Fibroblast of skin of scalp (primary cell): ENCODE measurements at regions not wholly inside any gene's neighbourhood (a gene's known extent, or its start where the extent isn't known, plus 50 kb on each side); places are given as distances from the start of the nearest gene placed in this dataset.
"Not testable (repeated sequence)": the region's sequence is repeated elsewhere in the genome, so short reads cannot be mapped to it uniquely, and the experiment has no call there.

ENCODE experiments used
- DNase-seq: peaks from one replicate; pipeline ENCODE4 v3.0.0-alpha.2; 2013

GRCh38 chr13:67410645-67411044 is 180.5 kb upstream of the PCDH9 start:
- no peak for DNase-seq

GRCh38 chr13:67408798-67409197 is 178.7 kb upstream of the PCDH9 start:
- DNase-seq, result no peak

- no peak for DNase-seq
These were observed 172.4 kb upstream of the PCDH9 start for GRCh38 chr13:67402546-67402945.

- no peak for DNase-seq
These were observed 165.4 kb upstream of the PCDH9 start for GRCh38 chr13:67395577-67395976.

- no peak for DNase-seq
These were observed 161.9 kb upstream of the PCDH9 start for GRCh38 chr13:67392014-67392413.

- peak; percentile 21 for DNase-seq
These were observed 160.4 kb upstream of the PCDH9 start for GRCh38 chr13:67390462-67391086.

- DNase-seq, result no peak
These were observed 159.0 kb upstream of the PCDH9 start for GRCh38 chr13:67389171-67389570.

- not testable (repeated sequence) for DNase-seq
These were observed 153.1 kb upstream of the PCDH9 start for GRCh38 chr13:67383109-67383757.

GRCh38 chr13:67377919-67378318 is 147.8 kb upstream of the PCDH9 start:
- DNase-seq, result no peak

GRCh38 chr13:67374391-67374790 is 144.3 kb upstream of the PCDH9 start:
- no peak for DNase-seq

GRCh38 chr13:67372868-67373464 is 142.8 kb upstream of the PCDH9 start:
- DNase-seq, result no peak

GRCh38 chr13:67369895-67370660 is 139.9 kb upstream of the PCDH9 start:
- DNase-seq, result peak; percentile 82

GRCh38 chr13:67367399-67367798 is 137.3 kb upstream of the PCDH9 start:
- no peak for DNase-seq

- no peak for DNase-seq
These were observed 136.4 kb upstream of the PCDH9 start for GRCh38 chr13:67366533-67366932.

GRCh38 chr13:67355812-67356476 is 125.8 kb upstream of the PCDH9 start:
- no peak for DNase-seq

GRCh38 chr13:67353941-67354340 is 123.8 kb upstream of the PCDH9 start:
- DNase-seq, result peak; percentile 16

- no peak for DNase-seq
These were observed 122.9 kb upstream of the PCDH9 start for GRCh38 chr13:67353031-67353430.

GRCh38 chr13:67351909-67352308 is 121.8 kb upstream of the PCDH9 start:
- DNase-seq, result peak; percentile 5

GRCh38 chr13:67351114-67351513 is 121.0 kb upstream of the PCDH9 start:
- DNase-seq, result no peak

- no peak for DNase-seq
These were observed 113.6 kb upstream of the PCDH9 start for GRCh38 chr13:67343777-67344176.

- DNase-seq, result peak; percentile 1
These were observed 111.3 kb upstream of the PCDH9 start for GRCh38 chr13:67341406-67341805.

- no peak for DNase-seq
These were observed 100.0 kb upstream of the PCDH9 start for GRCh38 chr13:67330149-67330548.

GRCh38 chr13:67328895-67329294 is 98.8 kb upstream of the PCDH9 start:
- no peak for DNase-seq
